ENCODE measurements at regions not wholly inside any gene's neighbourhood (a gene's known extent, or its start where the extent isn't known, plus 50 kb on each side); places are given as distances from the start of the nearest gene placed in this dataset.

DNA sequence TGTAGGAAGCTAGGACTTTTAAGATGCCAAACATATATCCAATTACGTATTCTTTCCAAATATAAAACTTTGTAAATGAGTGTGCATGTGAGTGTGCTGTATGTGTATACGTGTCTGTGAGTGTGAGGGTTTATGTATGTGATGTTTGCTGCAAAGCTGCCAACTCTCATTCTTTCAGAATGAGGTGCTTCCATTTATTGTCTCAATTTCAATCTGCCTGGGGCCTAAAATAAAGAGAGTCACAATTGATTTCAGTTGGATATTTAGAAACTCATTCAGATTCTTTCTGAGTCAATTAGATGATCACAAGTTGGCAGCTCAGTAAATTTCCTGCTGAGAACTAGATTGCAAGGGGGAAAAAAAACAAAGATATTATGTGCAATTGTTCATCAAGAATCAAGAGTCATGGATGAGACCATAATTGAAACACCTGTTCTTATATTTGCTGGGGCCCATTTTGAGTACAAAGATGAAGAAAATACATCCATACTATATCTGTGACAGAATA lies 621.2 kb upstream of the ACVR2A start:
- H3K27me3 ChIP-seq (ENCODE audit: control insufficient read depth in 5 of 5, insufficient read depth in 4 of 5, low read length in 5 of 5), result no peaks in the 10 kb centered on the region
- H3K27ac ChIP-seq (ENCODE audit: low read depth, low read length), result no peak overlapping the region
- H3K9me3 ChIP-seq (ENCODE audit: control insufficient read depth in 5 of 5, low read length in 5 of 5), result peaks cover 0 to under 1% (median 0%) of the 10 kb centered on the region in 5 donors
- no peaks in the 10 kb centered on the region for H3K4me1 ChIP-seq (ENCODE audit: control insufficient read depth in 5 of 5, insufficient read depth in 5 of 5, low read length in 5 of 5)
- H3K9ac ChIP-seq (ENCODE audit: low read length in 5 of 5), result no peak overlapping the region
- H3K4me3 ChIP-seq (ENCODE audit: low read depth in 1 of 5, low read length in 5 of 5), result no peak overlapping the region
- H3K36me3 ChIP-seq (ENCODE audit: control insufficient read depth in 5 of 5, insufficient read depth in 5 of 5, low read length in 5 of 5), result no peaks in the 10 kb centered on the region

DNA sequence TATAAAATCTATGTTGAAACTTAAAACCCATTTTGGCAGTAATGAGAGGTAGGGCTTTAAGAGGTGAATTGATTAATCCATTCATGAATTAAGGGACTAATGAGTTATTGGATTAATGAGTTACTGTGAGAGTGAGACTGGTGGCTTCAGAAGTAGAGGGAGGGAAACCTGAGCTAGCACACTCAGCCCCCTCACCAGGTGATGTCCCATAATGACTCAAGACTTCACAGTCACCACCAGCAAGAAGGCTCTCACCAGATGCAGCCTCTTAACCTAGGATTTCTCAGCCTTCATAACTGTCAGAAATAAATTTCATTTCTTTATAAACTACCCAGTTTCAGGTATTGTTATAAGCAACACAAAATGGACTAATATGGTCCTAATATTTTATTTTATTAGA lies 621.7 kb upstream of the ACVR2A start:
- H3K27ac ChIP-seq (ENCODE audit: low read depth, low read length), result no peak overlapping the region
- no peaks in the 10 kb centered on the region for H3K27me3 ChIP-seq (ENCODE audit: control insufficient read depth in 5 of 5, insufficient read depth in 4 of 5, low read length in 5 of 5)
- H3K4me1 ChIP-seq (ENCODE audit: control insufficient read depth in 5 of 5, insufficient read depth in 5 of 5, low read length in 5 of 5), result no peaks in the 10 kb centered on the region
- no peaks in the 10 kb centered on the region for H3K9me3 ChIP-seq (ENCODE audit: control insufficient read depth in 5 of 5, low read length in 5 of 5)
- no peak overlapping the region for H3K4me3 ChIP-seq (ENCODE audit: low read depth in 1 of 5, low read length in 5 of 5)
- H3K9ac ChIP-seq (ENCODE audit: low read length in 5 of 5), result no peak overlapping the region
- H3K36me3 ChIP-seq (ENCODE audit: control insufficient read depth in 5 of 5, insufficient read depth in 5 of 5, low read length in 5 of 5), result no peaks in the 10 kb centered on the region

DNA sequence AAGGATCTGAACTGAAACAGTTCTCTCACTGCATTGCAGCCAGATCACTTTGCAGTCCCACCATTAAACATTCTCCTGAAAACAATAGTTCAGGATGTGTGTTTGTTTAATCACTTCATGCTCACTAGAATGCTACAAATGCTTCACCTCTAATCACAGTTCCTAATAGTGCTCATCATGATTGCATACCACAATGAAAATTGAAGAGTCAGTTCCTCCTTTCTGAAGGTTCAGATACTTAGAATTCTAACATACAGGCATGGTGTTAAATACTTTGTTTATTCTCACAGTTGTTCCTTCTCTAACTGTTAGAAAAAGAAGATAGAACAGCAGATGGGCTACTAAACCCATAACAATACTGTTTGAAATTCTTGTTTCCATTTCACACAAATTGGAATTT lies 622.3 kb upstream of the ACVR2A start:
- no peaks in the 10 kb centered on the region for H3K27me3 ChIP-seq (ENCODE audit: control insufficient read depth in 5 of 5, insufficient read depth in 4 of 5, low read length in 5 of 5)
- no peaks in the 10 kb centered on the region for H3K36me3 ChIP-seq (ENCODE audit: control insufficient read depth in 5 of 5, insufficient read depth in 5 of 5, low read length in 5 of 5)
- no peak overlapping the region for H3K4me3 ChIP-seq (ENCODE audit: low read depth in 1 of 5, low read length in 5 of 5)
- H3K4me1 ChIP-seq (ENCODE audit: control insufficient read depth in 5 of 5, insufficient read depth in 5 of 5, low read length in 5 of 5), result no peaks in the 10 kb centered on the region
- no peak overlapping the region for H3K27ac ChIP-seq (ENCODE audit: low read depth, low read length)
- H3K9ac ChIP-seq (ENCODE audit: low read length in 5 of 5), result no peak overlapping the region
- H3K9me3 ChIP-seq (ENCODE audit: control insufficient read depth in 5 of 5, low read length in 5 of 5), result peaks cover 0 to 3% (median 0%) of the 10 kb centered on the region in 5 donors

DNA sequence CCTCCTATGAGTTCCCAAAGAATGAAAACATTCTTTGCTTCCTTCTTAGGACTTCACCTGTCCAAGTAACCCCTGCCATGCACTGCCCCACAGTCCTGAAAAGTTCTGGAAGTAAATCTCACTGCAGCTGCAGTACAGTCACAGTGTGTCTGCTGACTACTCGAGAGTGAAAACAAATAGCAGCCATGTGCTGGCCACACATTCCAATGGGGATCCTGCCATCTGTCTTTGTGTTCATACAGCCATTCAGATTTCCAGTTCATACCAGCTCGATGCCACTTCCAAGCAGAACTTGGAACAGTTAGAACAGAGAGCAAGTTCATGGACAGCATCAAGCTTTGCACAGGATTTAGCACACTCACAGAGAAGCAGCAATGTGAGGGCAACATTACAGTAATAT lies 629.9 kb upstream of the ACVR2A start:
- no peak overlapping the region for H3K9ac ChIP-seq (ENCODE audit: low read length in 5 of 5)
- no peak overlapping the region for H3K4me3 ChIP-seq (ENCODE audit: low read depth in 1 of 5, low read length in 5 of 5)
- H3K36me3 ChIP-seq (ENCODE audit: control insufficient read depth in 5 of 5, insufficient read depth in 5 of 5, low read length in 5 of 5), result no peaks in the 10 kb centered on the region
- H3K27ac ChIP-seq (ENCODE audit: low read depth, low read length), result no peak overlapping the region
- peaks cover 0 to 6% (median 0%) of the 10 kb centered on the region in 5 donors for H3K9me3 ChIP-seq (ENCODE audit: control insufficient read depth in 5 of 5, low read length in 5 of 5)
- no peaks in the 10 kb centered on the region for H3K27me3 ChIP-seq (ENCODE audit: control insufficient read depth in 5 of 5, insufficient read depth in 4 of 5, low read length in 5 of 5)
- no peaks in the 10 kb centered on the region for H3K4me1 ChIP-seq (ENCODE audit: control insufficient read depth in 5 of 5, insufficient read depth in 5 of 5, low read length in 5 of 5)

DNA sequence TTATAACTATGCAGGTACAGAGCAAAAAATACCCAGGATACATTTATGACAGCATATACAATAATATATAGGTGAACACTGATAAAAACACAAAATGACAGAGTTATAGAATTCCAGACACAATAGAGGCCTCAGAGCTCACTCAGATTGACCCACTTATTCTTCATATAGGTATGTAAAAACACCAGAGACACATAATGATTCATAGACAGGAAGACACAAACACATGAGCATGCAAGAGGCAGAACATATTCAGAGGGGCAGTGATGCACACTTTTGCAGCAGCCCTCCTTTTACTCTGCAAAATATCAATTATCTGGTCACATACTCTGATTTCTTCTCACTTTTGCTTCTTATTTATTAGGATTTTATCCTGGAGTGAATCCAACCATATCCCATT lies 633.3 kb upstream of the ACVR2A start:
- Histone ChIP-seq H3K36me3 (ENCODE audit: control insufficient read depth in 5 of 5, insufficient read depth in 5 of 5, low read length in 5 of 5) (no peaks in the 10 kb centered on the region), H3K4me3 (ENCODE audit: low read depth in 1 of 5, low read length in 5 of 5) (no peak overlapping the region), H3K9me3 (ENCODE audit: control insufficient read depth in 5 of 5, low read length in 5 of 5) (peaks cover 0 to 7% (median 4%) of the 10 kb centered on the region in 5 donors), H3K27ac (ENCODE audit: low read depth, low read length) (no peak overlapping the region), H3K4me1 (ENCODE audit: control insufficient read depth in 5 of 5, insufficient read depth in 5 of 5, low read length in 5 of 5) (no peaks in the 10 kb centered on the region), H3K27me3 (ENCODE audit: control insufficient read depth in 5 of 5, insufficient read depth in 4 of 5, low read length in 5 of 5) (no peaks in the 10 kb centered on the region), H3K9ac (ENCODE audit: low read length in 5 of 5) (no peak overlapping the region)

DNA sequence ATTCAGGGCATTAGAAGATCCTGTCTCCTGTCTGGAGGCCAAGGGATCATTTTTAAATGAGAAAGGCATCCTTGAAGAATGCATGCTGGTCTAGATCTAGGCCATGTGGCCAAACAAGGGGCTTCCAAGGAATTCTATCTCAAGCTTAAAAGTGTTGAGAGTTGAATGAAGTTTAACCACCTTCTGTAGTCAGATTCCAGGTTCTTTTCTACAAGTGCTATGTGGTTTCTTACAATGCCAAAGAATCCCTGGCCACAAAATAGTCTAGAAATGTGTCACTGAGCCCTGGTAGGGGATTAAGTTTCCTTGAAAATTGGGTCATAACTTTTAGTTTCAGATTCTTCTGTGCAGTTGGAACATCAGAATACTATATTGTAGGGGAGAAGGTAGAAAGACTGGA lies 640.7 kb upstream of the ACVR2A start:
- Histone ChIP-seq H3K9me3 (ENCODE audit: control insufficient read depth in 5 of 5, low read length in 5 of 5) (peaks cover 0 to 14% (median 6%) of the 10 kb centered on the region in 5 donors), H3K27ac (ENCODE audit: low read depth, low read length) (no peak overlapping the region), H3K36me3 (ENCODE audit: control insufficient read depth in 5 of 5, insufficient read depth in 5 of 5, low read length in 5 of 5) (no peaks in the 10 kb centered on the region), H3K4me1 (ENCODE audit: control insufficient read depth in 5 of 5, insufficient read depth in 5 of 5, low read length in 5 of 5) (no peaks in the 10 kb centered on the region), H3K9ac (ENCODE audit: low read length in 5 of 5) (no peak overlapping the region), H3K27me3 (ENCODE audit: control insufficient read depth in 5 of 5, insufficient read depth in 4 of 5, low read length in 5 of 5) (no peaks in the 10 kb centered on the region), H3K4me3 (ENCODE audit: low read depth in 1 of 5, low read length in 5 of 5) (no peak overlapping the region)

DNA sequence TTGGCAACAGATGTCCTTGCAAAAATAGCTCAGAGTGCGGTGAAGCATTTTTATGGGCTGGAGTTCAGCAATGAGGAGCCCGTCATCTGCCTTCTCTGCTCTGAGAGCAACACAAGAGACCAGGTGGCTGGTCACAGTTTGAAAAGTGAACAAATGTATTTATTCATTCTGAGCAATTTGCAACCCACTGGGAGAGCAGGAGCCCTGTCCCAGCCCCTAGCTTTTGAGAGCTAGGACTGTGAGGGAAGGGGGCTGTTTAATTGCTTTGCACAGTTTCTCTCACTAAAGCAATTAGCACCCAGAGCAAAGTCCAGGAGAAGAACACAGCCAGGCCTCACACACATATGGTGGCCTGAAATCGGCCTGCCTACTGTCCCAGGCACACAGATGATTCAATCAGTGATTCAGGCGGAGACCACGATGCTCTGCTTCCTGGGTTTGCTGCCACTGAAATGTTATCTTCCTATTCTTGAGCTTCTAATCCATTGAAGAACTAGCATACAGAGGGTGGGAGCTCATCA lies 646.1 kb upstream of the ACVR2A start:
- no peaks in the 10 kb centered on the region for H3K4me1 ChIP-seq (ENCODE audit: control insufficient read depth in 5 of 5, insufficient read depth in 5 of 5, low read length in 5 of 5)
- no peaks in the 10 kb centered on the region for H3K36me3 ChIP-seq (ENCODE audit: control insufficient read depth in 5 of 5, insufficient read depth in 5 of 5, low read length in 5 of 5)
- H3K27me3 ChIP-seq (ENCODE audit: control insufficient read depth in 5 of 5, insufficient read depth in 4 of 5, low read length in 5 of 5), result no peaks in the 10 kb centered on the region
- H3K9ac ChIP-seq (ENCODE audit: low read length in 5 of 5), result no peak overlapping the region
- H3K27ac ChIP-seq (ENCODE audit: low read depth, low read length), result no peak overlapping the region
- no peaks in the 10 kb centered on the region for H3K9me3 ChIP-seq (ENCODE audit: control insufficient read depth in 5 of 5, low read length in 5 of 5)
- no peak overlapping the region for H3K4me3 ChIP-seq (ENCODE audit: low read depth in 1 of 5, low read length in 5 of 5)

DNA sequence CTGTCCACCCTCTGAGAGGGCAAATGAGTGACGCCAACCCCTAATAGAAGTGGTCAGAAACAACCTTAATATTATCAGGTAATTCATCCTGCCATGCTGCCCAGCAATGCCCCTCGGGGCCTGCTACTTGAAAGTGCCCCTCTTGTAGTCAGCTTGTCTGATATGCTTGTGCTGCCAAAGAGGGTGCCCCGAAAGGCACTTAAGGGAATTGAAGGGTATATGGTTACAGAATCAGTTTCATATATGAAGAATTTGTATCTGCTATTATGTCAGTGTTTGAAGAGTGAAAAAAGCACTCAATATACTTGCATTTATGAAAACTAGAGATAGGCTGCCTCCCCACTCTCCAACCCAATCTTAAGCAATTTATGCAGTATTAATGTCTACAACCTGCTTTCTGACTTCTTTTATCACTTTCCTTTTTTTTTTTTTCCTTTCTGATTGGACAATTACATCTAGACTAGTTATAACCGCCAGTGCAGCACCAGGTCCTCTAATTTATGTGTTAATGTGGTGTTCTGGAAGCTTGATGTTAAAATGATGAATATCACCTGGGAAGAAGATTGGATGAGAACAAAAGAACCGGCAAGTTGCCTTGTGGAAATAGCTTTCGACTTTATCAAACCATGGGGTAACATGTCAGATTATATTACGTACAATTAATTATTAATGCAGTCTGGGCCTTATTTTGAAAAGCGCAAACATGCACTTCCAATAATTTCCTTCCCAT lies 646.9 kb upstream of the ACVR2A start:
- no peak overlapping the region for H3K4me3 ChIP-seq (ENCODE audit: low read depth in 1 of 5, low read length in 5 of 5)
- H3K27me3 ChIP-seq (ENCODE audit: control insufficient read depth in 5 of 5, insufficient read depth in 4 of 5, low read length in 5 of 5), result no peaks in the 10 kb centered on the region
- no peaks in the 10 kb centered on the region for H3K36me3 ChIP-seq (ENCODE audit: control insufficient read depth in 5 of 5, insufficient read depth in 5 of 5, low read length in 5 of 5)
- no peak overlapping the region for H3K9ac ChIP-seq (ENCODE audit: low read length in 5 of 5)
- H3K4me1 ChIP-seq (ENCODE audit: control insufficient read depth in 5 of 5, insufficient read depth in 5 of 5, low read length in 5 of 5), result no peaks in the 10 kb centered on the region
- no peak overlapping the region for H3K27ac ChIP-seq (ENCODE audit: low read depth, low read length)
- no peaks in the 10 kb centered on the region for H3K9me3 ChIP-seq (ENCODE audit: control insufficient read depth in 5 of 5, low read length in 5 of 5)

DNA sequence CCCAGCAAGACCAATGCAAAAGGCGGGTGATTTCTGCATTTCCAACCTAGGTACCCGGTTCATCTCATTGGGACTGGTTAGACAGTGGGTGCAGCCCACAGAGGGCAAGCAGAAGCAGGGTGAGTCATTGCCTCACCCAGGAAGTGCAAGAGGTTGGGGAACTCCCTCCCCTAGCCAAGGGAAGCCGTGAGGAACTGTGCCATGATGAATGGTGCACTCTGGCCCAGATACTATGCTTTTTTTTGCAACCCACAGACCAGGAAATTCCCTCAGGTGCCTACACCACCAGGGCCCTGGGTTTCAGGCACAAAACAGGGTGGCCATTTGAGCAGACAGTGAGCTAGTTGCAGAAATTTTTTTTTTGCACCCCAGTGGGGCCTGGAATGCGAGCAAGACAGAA lies 662.6 kb upstream of the ACVR2A start:
- H3K4me3 ChIP-seq (ENCODE audit: low read depth in 1 of 5, low read length in 5 of 5), result no peak overlapping the region
- no peak overlapping the region for H3K27ac ChIP-seq (ENCODE audit: low read depth, low read length)
- H3K4me1 ChIP-seq (ENCODE audit: control insufficient read depth in 5 of 5, insufficient read depth in 5 of 5, low read length in 5 of 5), result peaks cover 0 to 5% (median 0%) of the 10 kb centered on the region in 5 donors
- no peak overlapping the region for H3K9ac ChIP-seq (ENCODE audit: low read length in 5 of 5)
- no peaks in the 10 kb centered on the region for H3K27me3 ChIP-seq (ENCODE audit: control insufficient read depth in 5 of 5, insufficient read depth in 4 of 5, low read length in 5 of 5)
- H3K36me3 ChIP-seq (ENCODE audit: control insufficient read depth in 5 of 5, insufficient read depth in 5 of 5, low read length in 5 of 5), result no peaks in the 10 kb centered on the region
- H3K9me3 ChIP-seq (ENCODE audit: control insufficient read depth in 5 of 5, low read length in 5 of 5), result peaks cover 0 to 5% (median 0%) of the 10 kb centered on the region in 5 donors

DNA sequence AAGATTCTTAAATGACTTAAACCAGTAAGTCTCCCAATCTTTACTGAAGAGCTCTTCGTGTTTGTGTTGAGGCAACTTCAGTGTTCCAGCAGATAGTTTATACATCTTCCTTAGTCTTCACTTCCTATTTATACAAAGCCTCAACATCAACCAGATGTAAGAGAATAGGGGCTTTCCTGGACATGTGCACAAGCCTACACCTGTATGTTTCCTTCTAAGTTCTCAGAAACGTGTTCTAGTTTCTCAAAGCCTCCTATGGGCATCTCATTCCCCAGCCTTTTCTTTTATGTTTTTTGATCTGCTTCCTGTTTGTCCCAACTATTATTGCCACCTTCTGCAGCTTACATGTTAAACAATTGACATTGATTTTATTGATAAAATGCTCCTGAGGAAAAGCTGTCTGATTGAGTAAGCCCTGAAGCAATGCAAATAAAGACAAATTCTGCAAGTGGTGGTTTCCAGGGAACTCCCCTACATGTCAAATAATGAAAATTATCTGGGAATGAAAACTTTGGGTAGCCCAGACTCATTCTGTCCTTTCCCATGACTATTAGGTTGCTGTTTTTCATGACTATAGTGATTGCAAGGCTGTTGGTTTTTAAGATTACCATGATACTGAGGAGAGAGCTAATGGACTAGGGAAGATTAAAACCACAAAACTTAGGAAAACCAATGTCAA lies 663.3 kb upstream of the ACVR2A start:
- H3K4me1 ChIP-seq (ENCODE audit: control insufficient read depth in 5 of 5, insufficient read depth in 5 of 5, low read length in 5 of 5), result peaks cover 0 to 5% (median 0%) of the 10 kb centered on the region in 5 donors
- no peak overlapping the region for H3K4me3 ChIP-seq (ENCODE audit: low read depth in 1 of 5, low read length in 5 of 5)
- H3K36me3 ChIP-seq (ENCODE audit: control insufficient read depth in 5 of 5, insufficient read depth in 5 of 5, low read length in 5 of 5), result no peaks in the 10 kb centered on the region
- H3K27ac ChIP-seq (ENCODE audit: low read depth, low read length), result no peak overlapping the region
- H3K27me3 ChIP-seq (ENCODE audit: control insufficient read depth in 5 of 5, insufficient read depth in 4 of 5, low read length in 5 of 5), result no peaks in the 10 kb centered on the region
- peaks cover 0 to 5% (median 0%) of the 10 kb centered on the region in 5 donors for H3K9me3 ChIP-seq (ENCODE audit: control insufficient read depth in 5 of 5, low read length in 5 of 5)
- H3K9ac ChIP-seq (ENCODE audit: low read length in 5 of 5), result no peak overlapping the region
